K562 (cell line): ENCODE measurements at regions not wholly inside any gene's neighbourhood (a gene's known extent, or its start where the extent isn't known, plus 50 kb on each side); places are given as distances from the start of the nearest gene placed in this dataset.

Experiments used
- ATAC-seq: fragments of 200-7000 bp; cut with Tn5 transposase; 3 replicates; pipeline ENCODE4 v1.9.1; 2020; ENCODE audit warnings: moderate library complexity
- BruUV-seq: library from RNA; stranded (reverse); fragments of 400-500 nt; replicated peaks from 2 replicates; lab custom pipeline; 2021; lab: Mats Ljungman, UMichigan
- CTCF ChIA-PET: fragments of 300-600 bp; formaldehyde crosslinking; extraction: SDS; loops from one replicate; lab custom pipeline; 2021; ENCODE audit warnings: low intra/inter-chr PET ratio; lab: Yijun Ruan, JAX
- POLR2A ChIA-PET: fragments of 300-600, 350-650 bp; sonication (Branson Sonifier 250); formaldehyde crosslinking; extraction: SDS; loops from one replicate; lab custom pipeline; 2021; ENCODE audit warnings: antibody characterized with exemption, inconsistent platforms; lab: Yijun Ruan, JAX
- DNase-seq, 4 experiments: peaks; one replicate each; pipeline versions ENCODE4 v3.0.0 to v3.0.0-alpha.2; 2011 to 2018; ENCODE audit warnings: low spot score in 3 of 4, mixed read lengths in 3 of 4; ENCODE audit errors: extremely low read depth in 1 of 4
- FAIRE-seq: peaks from 2 replicates; lab custom pipeline; 2011; peaks lifted over from hg19 to GRCh38; lab: Jason Lieb, UNC
- H2AFZ ChIP-seq: 2 replicates; pipeline ENCODE4 v1.6.0; 2011; ENCODE audit warnings: low read depth, low read length, control low read depth, inconsistent platforms
- H3K27ac ChIP-seq: fragments of 200-600 bp; 3 replicates; pipeline ENCODE4 v1.8.0; 2011; ENCODE audit warnings: low read depth, mild to moderate bottlenecking, control low read depth, inconsistent platforms, low read length, moderate library complexity, mixed read lengths; ENCODE audit errors: extremely low read depth
- H3K27me3 ChIP-seq, 2 experiments: fragments of 300-600 bp in 1 of 2; 2 replicates in 1 of 2; 3 replicates in 1 of 2; pipeline versions ENCODE4 v1.6.0 to v1.8.0; 2011; ENCODE audit warnings: inconsistent platforms in 2 of 2, low read length in 2 of 2, mild to moderate bottlenecking in 1 of 2, mixed read lengths in 1 of 2, moderate library complexity in 1 of 2; ENCODE audit not compliant: control insufficient read depth in 2 of 2, insufficient read depth in 2 of 2
- H3K36me3 ChIP-seq: fragments of 300-600 bp; 3 replicates; pipeline ENCODE4 v1.8.0; 2011; ENCODE audit warnings: mild to moderate bottlenecking, low read length, inconsistent platforms; ENCODE audit not compliant: control insufficient read depth, insufficient read depth
- H3K4me1 ChIP-seq, 2 experiments: fragments of 200-600 bp in 1 of 2; replicated peaks in 1 of 2; 2 replicates in 1 of 2; 3 replicates in 1 of 2; pipeline versions ENCODE4 v1.5.1 to v1.8.0; 2011; ENCODE audit warnings: inconsistent platforms in 2 of 2, low read length in 2 of 2, mild to moderate bottlenecking in 1 of 2, mixed read lengths in 1 of 2, moderate library complexity in 1 of 2; ENCODE audit not compliant: control insufficient read depth in 2 of 2, insufficient read depth in 2 of 2
- H3K4me2 ChIP-seq: 2 replicates; pipeline ENCODE4 v1.6.1; 2011; ENCODE audit warnings: low read length, control low read depth, inconsistent platforms, mixed read lengths; ENCODE audit not compliant: insufficient read depth
- H3K4me3 ChIP-seq: fragments of 200-600 bp; sonication (generic), shearing (Covaris generic); 2 replicates; pipeline ENCODE4 v1.5.1; 2016; ENCODE audit warnings: control low read depth, inconsistent platforms
- H3K79me2 ChIP-seq: fragments of 200-600 bp; 3 replicates; pipeline ENCODE4 v1.8.0; 2011; ENCODE audit warnings: low read length, inconsistent platforms; ENCODE audit not compliant: control insufficient read depth, insufficient read depth
- H3K9ac ChIP-seq, 2 experiments: 2 replicates each; pipeline versions ENCODE4 v1.6.0 to v1.6.1; 2011; ENCODE audit warnings: low read depth in 2 of 2, low read length in 2 of 2, control low read depth in 1 of 2, inconsistent platforms in 1 of 2, mild to moderate bottlenecking in 1 of 2, mixed read lengths in 1 of 2; ENCODE audit not compliant: insufficient read depth in 1 of 2
- H3K9me1 ChIP-seq: one replicate; pipeline ENCODE4 v1.6.0; 2011; ENCODE audit warnings: inconsistent platforms, mild to moderate bottlenecking, low read length, moderate library complexity; ENCODE audit not compliant: control insufficient read depth, insufficient read depth
- H3K9me3 ChIP-seq: replicated peaks from 2 replicates; pipeline ENCODE4 v1.5.1; 2011; ENCODE audit warnings: low read depth, low read length, inconsistent platforms; ENCODE audit not compliant: control insufficient read depth, insufficient read depth
- H4K20me1 ChIP-seq: replicated peaks from 2 replicates; pipeline ENCODE4 v1.6.1; 2011; ENCODE audit warnings: low read length, inconsistent platforms, mixed read lengths; ENCODE audit not compliant: control insufficient read depth, insufficient read depth
- ATF4 ChIP-seq: fragments of 450-650 bp; formaldehyde crosslinking; IDR thresholded peaks from 2 replicates; pipeline ENCODE4 v1.4.0; 2022; ENCODE audit warnings: mild to moderate bottlenecking, moderate library complexity
- FIP1L1 ChIP-seq: fragments of 200-400 bp; formaldehyde crosslinking; IDR thresholded peaks from 2 replicates; pipeline ENCODE4 v1.6.1; 2018; ENCODE audit warnings: mild to moderate bottlenecking, low read depth, low read length; ENCODE audit not compliant: poor library complexity, severe bottlenecking
- FOXA1 ChIP-seq: fragments of 450-650 bp; IDR thresholded peaks from 2 replicates; pipeline ENCODE4 v1.6.1; 2016; ENCODE audit warnings: mild to moderate bottlenecking, borderline replicate concordance
- FOXK1 ChIP-seq: sonication (generic); formaldehyde crosslinking; IDR thresholded peaks from 2 replicates; pipeline ENCODE4 v1.8.0; 2022; ENCODE audit warnings: missing genetic modification reagents, mild to moderate bottlenecking, borderline replicate concordance
- KLF10 ChIP-seq: fragments of 250-450 bp; sonication (Bioruptor Pico); IDR thresholded peaks from 2 replicates; pipeline ENCODE4 v1.6.1; 2021; ENCODE audit warnings: matching md5 sums
- NFE2L1 ChIP-seq: fragments of 450-650 bp; IDR thresholded peaks from 2 replicates; pipeline ENCODE4 v1.6.1; 2016; ENCODE audit warnings: missing genetic modification characterization, low read depth, mild to moderate bottlenecking, missing compliant biosample characterization, moderate library complexity, borderline replicate concordance
- SIRT6 ChIP-seq: IDR thresholded peaks from one replicate; pipeline ENCODE4 v1.6.1; 2012; ENCODE audit warnings: low read depth, mild to moderate bottlenecking, control low read depth, inconsistent platforms, low read length, moderate library complexity
- SRSF3 ChIP-seq: fragments of 200-400 bp; formaldehyde crosslinking; IDR thresholded peaks from 2 replicates; pipeline ENCODE4 v1.6.1; 2016; ENCODE audit warnings: mild to moderate bottlenecking, low read length, moderate library complexity; ENCODE audit not compliant: insufficient read depth
- THRAP3 ChIP-seq: fragments of 450-650 bp; IDR thresholded peaks from 2 replicates; pipeline ENCODE4 v1.6.1; 2016; ENCODE audit warnings: mild to moderate bottlenecking, inconsistent platforms, borderline replicate concordance
- TRIM25 ChIP-seq: fragments of 450-650 bp; IDR thresholded peaks from 2 replicates; pipeline ENCODE4 v1.7.0; 2016; ENCODE audit warnings: borderline replicate concordance
- ZBTB17 ChIP-seq: fragments of 450-650 bp; formaldehyde crosslinking; IDR thresholded peaks from 2 replicates; pipeline ENCODE4 v1.4.0; 2020; ENCODE audit warnings: mild to moderate bottlenecking
- ZKSCAN1 ChIP-seq: fragments of 150-350 bp; IDR thresholded peaks from 2 replicates; pipeline ENCODE4 v1.6.1; 2016; ENCODE audit warnings: low read depth, low read length
- ZNF449 ChIP-seq: fragments of 250-450 bp; sonication (Bioruptor Pico); IDR thresholded peaks from 2 replicates; pipeline ENCODE4 v1.8.0; 2022; ENCODE audit warnings: moderate library complexity, mild to moderate bottlenecking, inconsistent platforms
- WGBS: fragments of 100-300 bp; shearing (Covaris generic); methylation state at CpG from one replicate; pipeline ENCODE4 v1.1.6; 2016; ENCODE audit warnings: low coverage, mixed read lengths; ENCODE audit not compliant: insufficient coverage; ENCODE audit errors: missing lambda C conversion rate; 5-methylcytosine and 5-hydroxymethylcytosine counted together
- in situ Hi-C: fragments of 300-500 bp; cut with MboI; formaldehyde crosslinking; loops from 4 replicates; pipeline ENCODE4 v1.15.0; 2018; ENCODE audit warnings: inconsistent platforms, mixed read lengths
- intact Hi-C: fragments of 100-400 bp; cut with micrococcal nuclease; formaldehyde crosslinking; loops from 2 replicates; pipeline ENCODE4 v1.14.2; 2022

- 0% methylated on average over 1 of the region's 2 CpGs for WGBS
- no peak overlapping the region for H3K4me3 ChIP-seq
- intact Hi-C loops (loop anchor here (5.0 kb wide), 1 partner anchor 1091 kb away; no protein-coding TSS in a partner anchor), in situ Hi-C loops (no loop called here)
- no peaks in the 10 kb centered on the region for H3K9me1 ChIP-seq
- CTCF ChIA-PET = no interaction called here
- ATAC-seq = no peak
- POLR2A ChIA-PET = interaction anchor here (0.5 kb wide), 1 partner anchor 13 kb away, joined by 3 read pairs; no protein-coding TSS in a partner anchor
- no peak for FAIRE-seq
- H3K4me1 ChIP-seq = no peaks in the 10 kb centered on the region
- no peaks in the 10 kb centered on the region for H3K9me3 ChIP-seq
- H3K27ac ChIP-seq = no peak overlapping the region
- no peaks in the 10 kb centered on the region for H3K36me3 ChIP-seq
- H3K79me2 ChIP-seq = no peaks in the 10 kb centered on the region
- no TSS peak for BruUV-seq
- H2AFZ ChIP-seq = no peak overlapping the region
- H3K9ac ChIP-seq = no peak overlapping the region
- no peaks in the 10 kb centered on the region for H3K27me3 ChIP-seq
- no peak overlapping the region for H3K4me2 ChIP-seq
- no peak for DNase-seq
- no peak for TF ChIP-seq ZNF449 (CRISPR knock-in tag)
- no peak for TF ChIP-seq ATF4 (CRISPR knock-in tag)
- no peak for TF ChIP-seq FIP1L1
- no peak for TF ChIP-seq TRIM25
- no peak for TF ChIP-seq FOXK1 (CRISPR knock-in tag)
- no peak for TF ChIP-seq THRAP3
- no peak for TF ChIP-seq NFE2L1 (tag)
- TF ChIP-seq ZKSCAN1 = no peak
- no peak for TF ChIP-seq KLF10
- no peak for TF ChIP-seq SRSF3
- TF ChIP-seq ZBTB17 (CRISPR knock-in tag) = no peak
- TF ChIP-seq SIRT6 = no peak
- no peak for TF ChIP-seq FOXA1
- H4K20me1 ChIP-seq = no peaks in the 10 kb centered on the region
Measured at GRCh38 chr10:36728626-36729025, 396.8 kb upstream of the ANKRD30A start.
